ENCODE measurements at regions not wholly inside any gene's neighbourhood (a gene's known extent, or its start where the extent isn't known, plus 50 kb on each side); places are given as distances from the start of the nearest gene placed in this dataset.

- H3K27ac ChIP-seq: no peak overlapping the region
- peak in 1 of 4 donors; percentile 16 for ATAC-seq
- 94 to 97% (median 96%) methylated on average over 7 to 16 of the region's 16 CpGs for WGBS, 4 donors
- H3K4me1 ChIP-seq: no peaks in the 10 kb centered on the region
- H3K9me3 ChIP-seq: no peaks in the 10 kb centered on the region
- no peaks in the 10 kb centered on the region for H3K36me3 ChIP-seq
- H3K4me3 ChIP-seq: no peak overlapping the region
- no peak for TF ChIP-seq POLR2A (IDR thresholded peaks at IDR 0.05)
- TF ChIP-seq CTCF (IDR thresholded peaks at IDR 0.05): no peak
- intact Hi-C loops (cut with DNase I): no loop called here
- H3K27me3 ChIP-seq: no peaks in the 10 kb centered on the region
- DNase-seq: no peak
These were observed 105.8 kb upstream of the TNRC6C start for GRCh38 chr17:77852731-77853130.

- 92 to 95% (median 93%) methylated on average over 20 of the region's 20 CpGs for WGBS, 4 donors
- intact Hi-C loops (cut with DNase I): no loop called here
- Histone ChIP-seq H3K27me3 (no peaks in the 10 kb centered on the region), H3K36me3 (no peaks in the 10 kb centered on the region), H3K4me3 (no peak overlapping the region), H3K9me3 (no peaks in the 10 kb centered on the region), H3K27ac (no peak overlapping the region), H3K4me1 (no peaks in the 10 kb centered on the region)
- ATAC-seq (no peak), DNase-seq (no peak)
- TF ChIP-seq CTCF (IDR thresholded peaks at IDR 0.05) (no peak), POLR2A (IDR thresholded peaks at IDR 0.05) (no peak)
These were observed 105.1 kb upstream of the TNRC6C start for GRCh38 chr17:77853191-77853977.

- Histone ChIP-seq H3K27me3 (no peaks in the 10 kb centered on the region), H3K9me3 (no peaks in the 10 kb centered on the region), H3K36me3 (no peaks in the 10 kb centered on the region), H3K4me1 (peaks cover 0 to 5% (median 0%) of the 10 kb centered on the region in 12 donors), H3K27ac (no peak overlapping the region), H3K4me3 (no peak overlapping the region)
- no peak for TF ChIP-seq CTCF (IDR thresholded peaks at IDR 0.05)
- TF ChIP-seq POLR2A (IDR thresholded peaks at IDR 0.05): no peak
- 83 to 91% (median 87%) methylated on average over 11 to 14 of the region's 14 CpGs for WGBS, 4 donors
- intact Hi-C loops (cut with DNase I): no loop called here
- DNase-seq (no peak), ATAC-seq (no peak)
These were observed 104.3 kb upstream of the TNRC6C start for GRCh38 chr17:77854083-77854758.
